Ishikawa (cell line): ENCODE measurements at regions not wholly inside any gene's neighbourhood (a gene's known extent, or its start where the extent isn't known, plus 50 kb on each side); places are given as distances from the start of the nearest gene placed in this dataset.

Experiments
- CEBPB ChIP-seq: IDR thresholded peaks from 2 replicates; pipeline ENCODE4 v1.6.1; 2012
- CREB1 ChIP-seq: IDR thresholded peaks from 2 replicates; pipeline ENCODE4 v1.6.1; 2012; ENCODE audit warnings: low read depth
- EGR1 ChIP-seq: IDR thresholded peaks from 2 replicates; pipeline ENCODE4 v1.6.1; 2012
- EP300 ChIP-seq: IDR thresholded peaks from 2 replicates; pipeline ENCODE4 v1.6.1; 2012; ENCODE audit warnings: borderline replicate concordance
- FOXM1 ChIP-seq: IDR thresholded peaks from 2 replicates; pipeline ENCODE4 v1.6.1; 2012; ENCODE audit warnings: low read depth, borderline replicate concordance
- MAX ChIP-seq: IDR thresholded peaks from 2 replicates; pipeline ENCODE4 v1.6.1; 2012
- REST ChIP-seq: IDR thresholded peaks from 2 replicates; pipeline ENCODE4 v1.6.1; 2012; ENCODE audit warnings: low read depth, mild to moderate bottlenecking
- TEAD4 ChIP-seq: IDR thresholded peaks from 2 replicates; pipeline ENCODE4 v1.6.1; 2012
- USF1 ChIP-seq: IDR thresholded peaks from 2 replicates; pipeline ENCODE4 v1.6.1; 2012
- YY1 ChIP-seq: IDR thresholded peaks from 2 replicates; pipeline ENCODE4 v1.6.1; 2012; ENCODE audit warnings: low read depth

- no peak for TF ChIP-seq MAX
- no peak for TF ChIP-seq CREB1
- TF ChIP-seq USF1, result no peak
- TF ChIP-seq EP300, result no peak
- no peak for TF ChIP-seq CEBPB
- TF ChIP-seq FOXM1, result no peak
- no peak for TF ChIP-seq YY1
- no peak for TF ChIP-seq TEAD4
- TF ChIP-seq EGR1, result no peak
- no peak for TF ChIP-seq REST
These were observed 249.1 kb upstream of the PTBP2 start for GRCh38 chr1:96472471-96472870.
